AG09309 (cell line): ENCODE measurements at regions not wholly inside any gene's neighbourhood (a gene's known extent, or its start where the extent isn't known, plus 50 kb on each side); places are given as distances from the start of the nearest gene placed in this dataset.
"Not testable (repeated sequence)": the region's sequence is repeated elsewhere in the genome, so short reads cannot be mapped to it uniquely, and the experiment has no call there.

ENCODE experiments used
- DNase-seq: peaks from one replicate; pipeline ENCODE4 v3.0.0-alpha.2; 2010; ENCODE audit warnings: low read depth
- H3K4me3 ChIP-seq: 2 replicates; pipeline ENCODE4 v1.5.1; 2011; ENCODE audit warnings: mild to moderate bottlenecking, low read depth, low read length, moderate library complexity; ENCODE audit not compliant: control insufficient read depth
- TF ChIP-seq, protein P1 (sequence below): IDR thresholded peaks from 2 replicates; pipeline ENCODE4 v1.5.1; 2011; ENCODE audit warnings: mild to moderate bottlenecking, low read depth, low read length, inconsistent platforms; ENCODE audit not compliant: insufficient read depth, control insufficient read depth; ENCODE audit errors: missing control alignments

DNA sequence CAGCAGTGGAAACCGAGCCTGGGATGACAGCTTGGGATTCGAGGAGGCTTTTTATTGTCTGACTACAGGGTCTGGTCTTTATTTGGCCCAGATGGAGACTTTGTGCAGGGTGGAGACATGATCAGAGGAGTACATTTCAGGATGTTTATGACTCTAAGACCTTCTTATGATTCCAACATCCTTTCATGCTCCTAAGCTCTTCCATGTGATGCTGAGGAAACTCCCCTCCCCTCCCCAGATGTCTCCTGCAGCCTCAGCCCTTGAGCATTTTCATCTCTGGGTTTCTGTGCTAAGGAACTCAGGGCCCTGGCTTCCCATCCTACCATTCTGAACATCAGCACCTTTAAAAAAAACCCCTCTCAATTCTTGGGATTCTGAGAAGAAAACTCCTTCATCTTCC, 186.6 kb downstream of the SOX4 start:
- TF ChIP-seq, protein P1, sequence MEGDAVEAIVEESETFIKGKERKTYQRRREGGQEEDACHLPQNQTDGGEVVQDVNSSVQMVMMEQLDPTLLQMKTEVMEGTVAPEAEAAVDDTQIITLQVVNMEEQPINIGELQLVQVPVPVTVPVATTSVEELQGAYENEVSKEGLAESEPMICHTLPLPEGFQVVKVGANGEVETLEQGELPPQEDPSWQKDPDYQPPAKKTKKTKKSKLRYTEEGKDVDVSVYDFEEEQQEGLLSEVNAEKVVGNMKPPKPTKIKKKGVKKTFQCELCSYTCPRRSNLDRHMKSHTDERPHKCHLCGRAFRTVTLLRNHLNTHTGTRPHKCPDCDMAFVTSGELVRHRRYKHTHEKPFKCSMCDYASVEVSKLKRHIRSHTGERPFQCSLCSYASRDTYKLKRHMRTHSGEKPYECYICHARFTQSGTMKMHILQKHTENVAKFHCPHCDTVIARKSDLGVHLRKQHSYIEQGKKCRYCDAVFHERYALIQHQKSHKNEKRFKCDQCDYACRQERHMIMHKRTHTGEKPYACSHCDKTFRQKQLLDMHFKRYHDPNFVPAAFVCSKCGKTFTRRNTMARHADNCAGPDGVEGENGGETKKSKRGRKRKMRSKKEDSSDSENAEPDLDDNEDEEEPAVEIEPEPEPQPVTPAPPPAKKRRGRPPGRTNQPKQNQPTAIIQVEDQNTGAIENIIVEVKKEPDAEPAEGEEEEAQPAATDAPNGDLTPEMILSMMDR, result no peak
- H3K4me3 ChIP-seq, result no peak overlapping the region
- no peak for DNase-seq

DNA sequence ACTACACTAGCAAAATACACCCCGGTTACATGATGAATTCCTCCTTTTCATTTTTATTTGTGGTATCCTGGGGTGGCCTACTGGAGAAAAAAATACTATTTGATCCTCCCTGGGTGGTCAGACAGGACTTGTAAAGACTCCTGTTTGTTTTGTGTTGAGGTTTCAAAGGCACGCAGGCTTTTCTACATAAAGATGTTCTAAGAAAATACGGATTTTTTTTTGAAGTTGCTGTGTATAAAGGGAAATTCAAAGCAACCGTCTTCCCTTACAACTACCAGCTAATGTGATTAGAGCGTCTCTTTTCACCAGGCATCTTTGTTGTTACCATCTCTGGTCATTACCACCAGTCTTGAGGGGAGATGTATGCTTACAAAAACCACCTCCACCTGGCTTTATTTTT, 187.1 kb downstream of the SOX4 start:
- DNase-seq, result no peak
- H3K4me3 ChIP-seq, result no peak overlapping the region
- TF ChIP-seq, protein P1, result no peak

DNA sequence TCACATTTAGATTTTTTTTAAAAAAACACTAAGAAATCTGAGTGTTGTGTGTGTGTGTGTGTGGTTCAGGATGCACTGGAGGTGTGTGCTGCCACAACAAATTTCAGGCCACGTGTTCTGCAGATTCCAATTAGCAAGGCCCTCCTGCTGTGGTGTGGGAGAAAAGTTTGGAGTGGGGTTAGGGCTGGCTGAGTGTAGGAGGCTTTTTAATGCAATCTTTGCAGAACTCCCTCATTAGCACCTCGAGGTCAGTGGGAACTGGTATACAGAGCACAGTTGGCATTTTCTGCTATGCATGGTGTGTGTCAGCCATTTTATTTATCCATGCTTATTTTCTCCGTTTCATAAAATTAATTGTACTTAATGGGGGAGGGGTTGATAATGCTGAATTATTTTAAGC, 187.6 kb downstream of the SOX4 start:
- TF ChIP-seq, protein P1, result no peak
- DNase-seq, result no peak
- H3K4me3 ChIP-seq, result no peak overlapping the region

DNA sequence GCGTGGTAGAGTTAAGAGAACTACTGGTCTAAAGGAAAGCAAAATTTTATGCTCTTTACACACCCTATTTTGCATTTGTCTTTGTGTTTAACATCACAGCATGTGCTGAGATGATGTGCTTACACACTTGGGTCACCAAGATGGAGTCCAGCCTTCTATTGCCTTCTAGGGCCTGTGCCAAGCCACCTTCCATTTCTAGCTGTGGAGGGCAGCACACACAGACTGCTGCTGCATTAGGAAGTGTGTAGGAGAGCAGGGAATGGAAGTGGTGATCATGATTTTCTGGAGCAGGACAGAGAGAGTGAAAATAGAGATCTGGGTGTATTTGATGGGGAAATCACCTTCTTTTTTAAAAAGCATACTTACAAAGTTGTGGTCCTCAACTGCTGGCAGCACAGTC, 191.6 kb downstream of the SOX4 start:
- TF ChIP-seq, protein P1, result no peak
- DNase-seq, result no peak
- no peak overlapping the region for H3K4me3 ChIP-seq

DNA sequence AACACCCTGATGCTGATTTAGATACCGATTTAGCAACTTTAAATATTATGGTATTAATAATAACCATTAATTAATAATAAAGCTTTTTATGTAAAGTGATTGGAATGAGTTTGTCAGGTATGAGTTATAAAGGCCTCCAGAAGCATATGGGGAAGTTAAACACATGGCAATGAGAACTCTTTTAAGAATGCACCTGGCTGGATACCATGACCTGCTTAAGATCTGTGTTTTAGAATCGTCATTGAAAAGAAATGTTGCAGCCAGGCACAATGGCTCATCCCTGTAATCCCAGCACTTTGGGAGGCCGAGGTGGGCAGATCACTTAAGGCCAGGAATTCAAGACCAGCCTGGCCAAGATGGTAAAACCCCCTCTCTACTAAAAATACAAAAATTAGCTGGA, 197.5 kb downstream of the SOX4 start:
- H3K4me3 ChIP-seq, result no peak overlapping the region
- DNase-seq, result no peak
- TF ChIP-seq, protein P1, result no peak

DNA sequence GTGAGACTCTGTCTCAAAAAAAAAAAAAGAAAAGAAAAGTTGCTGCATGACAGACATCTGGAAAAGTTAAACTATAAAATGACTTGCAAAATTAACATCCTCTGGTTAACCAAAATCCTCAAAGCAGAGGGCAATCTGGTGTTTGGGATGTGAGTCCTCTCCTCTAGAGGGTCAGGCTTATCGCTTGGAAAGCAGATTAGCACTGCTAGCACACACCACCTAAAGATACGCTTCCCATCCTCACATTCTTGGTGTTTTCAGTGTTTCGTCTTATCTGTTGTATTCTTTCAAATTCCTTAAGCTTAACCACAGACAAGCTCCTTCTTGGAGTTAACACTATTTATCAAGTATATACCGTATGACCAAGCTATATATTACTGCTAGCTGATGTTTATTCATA, 198.0 kb downstream of the SOX4 start:
- H3K4me3 ChIP-seq, result no peak overlapping the region
- TF ChIP-seq, protein P1, result no peak
- no peak for DNase-seq

DNA sequence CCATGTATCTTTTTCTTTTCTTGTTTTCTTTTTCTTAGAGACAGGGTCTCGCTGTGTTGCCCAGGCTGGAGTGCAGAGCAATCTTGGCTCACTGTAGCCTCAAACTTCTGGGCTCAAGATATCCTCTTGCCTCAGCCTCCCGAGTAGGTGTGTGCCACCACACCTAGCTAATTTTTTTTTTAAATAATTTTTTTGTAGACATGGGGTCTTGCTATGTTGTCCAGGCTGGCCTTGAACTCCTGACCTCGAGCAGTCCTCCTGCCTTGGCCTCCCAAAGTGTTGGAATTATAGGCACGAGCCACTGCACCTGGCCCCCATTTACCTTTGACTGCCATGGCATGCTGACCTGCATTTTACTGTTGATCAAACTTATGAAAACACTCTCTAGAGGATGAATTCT, 198.6 kb downstream of the SOX4 start:
- DNase-seq, result no peak

DNA sequence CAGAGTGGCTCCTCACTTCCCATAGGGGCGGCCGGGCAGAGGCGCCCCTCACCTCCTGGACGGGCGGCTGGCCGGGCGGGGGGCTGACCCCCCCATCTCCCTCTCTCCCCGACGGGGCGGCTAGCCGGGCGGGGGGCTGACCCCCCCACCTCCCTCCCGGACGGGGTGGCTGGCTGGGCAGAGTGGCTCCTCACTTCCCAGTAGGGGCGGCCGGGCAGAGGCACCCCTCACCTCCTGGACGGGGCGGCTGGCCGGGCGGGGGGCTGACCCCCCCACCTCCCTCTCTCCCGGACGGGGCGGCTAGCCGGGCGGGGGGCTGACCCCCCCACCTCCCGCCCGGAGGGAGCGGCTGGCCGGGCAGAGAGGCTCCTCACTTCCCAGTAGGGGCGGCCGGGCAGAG, 203.4 kb downstream of the SOX4 start:
- H3K4me3 ChIP-seq, DNase-seq: not testable (repeated sequence)

More for the DNA sequence above, 198.6 kb downstream of the SOX4 start:
- TF ChIP-seq, protein P1, result no peak
- H3K4me3 ChIP-seq, result no peak overlapping the region
